Coronary artery (tissue), 2 donors: ENCODE measurements at regions not wholly inside any gene's neighbourhood (a gene's known extent, or its start where the extent isn't known, plus 50 kb on each side); places are given as distances from the start of the nearest gene placed in this dataset.

Experiments
- DNase-seq: peaks from one replicate; pipeline ENCODE4 v3.0.0-alpha.2; 2017; ENCODE audit warnings: low spot score
- H3K27ac ChIP-seq, 2 donors: fragments of 200-600 bp; sonication (generic); one replicate each; pipeline ENCODE4 v1.5.1; 2016 to 2019
- H3K4me3 ChIP-seq: fragments of 200-600 bp; sonication (generic); 2 replicates; pipeline ENCODE4 v1.5.1; 2016; ENCODE audit warnings: mild to moderate bottlenecking, moderate library complexity
- CTCF ChIP-seq: fragments of 200-600 bp; sonication (generic); IDR thresholded peaks from one replicate; pipeline ENCODE4 v1.5.1; 2019; ENCODE audit warnings: antibody characterized with exemption

GRCh38 chr12:92419201-92419600 is 273.6 kb upstream of the BTG1 start:
- no peak for TF ChIP-seq CTCF
- no peak for DNase-seq
- no peak overlapping the region for H3K27ac ChIP-seq
- no peak overlapping the region for H3K4me3 ChIP-seq

GRCh38 chr12:92418381-92418780 is 272.7 kb upstream of the BTG1 start:
- DNase-seq = no peak
- no peak for TF ChIP-seq CTCF
- Histone ChIP-seq H3K27ac (no peak overlapping the region), H3K4me3 (no peak overlapping the region)

- Histone ChIP-seq H3K4me3 (no peak overlapping the region), H3K27ac (no peak overlapping the region)
- TF ChIP-seq CTCF = no peak
- no peak for DNase-seq
Measured at GRCh38 chr12:92417373-92417772, 271.7 kb upstream of the BTG1 start.

- no peak for TF ChIP-seq CTCF
- Histone ChIP-seq H3K27ac (no peak overlapping the region), H3K4me3 (no peak overlapping the region)
- DNase-seq = no peak
Measured at GRCh38 chr12:92416385-92416812, 270.8 kb upstream of the BTG1 start.

- no peak for DNase-seq
- no peak overlapping the region for H3K4me3 ChIP-seq
- TF ChIP-seq CTCF = no peak
- H3K27ac ChIP-seq = no peak overlapping the region
Measured at GRCh38 chr12:92414170-92415070, 268.8 kb upstream of the BTG1 start.

GRCh38 chr12:92413286-92413685 is 267.6 kb upstream of the BTG1 start:
- no peak for DNase-seq
- no peak overlapping the region for H3K4me3 ChIP-seq
- H3K27ac ChIP-seq = no peak overlapping the region
- no peak for TF ChIP-seq CTCF

GRCh38 chr12:92412856-92413255 is 267.2 kb upstream of the BTG1 start:
- H3K27ac ChIP-seq = no peak overlapping the region

More at GRCh38 chr12:92412856-92413255, 267.2 kb upstream of the BTG1 start:
- no peak overlapping the region for H3K4me3 ChIP-seq
- TF ChIP-seq CTCF = no peak
- no peak for DNase-seq
